Retina (tissue), 1 donor: ENCODE measurements at regions not wholly inside any gene's neighbourhood (a gene's known extent, or its start where the extent isn't known, plus 50 kb on each side); places are given as distances from the start of the nearest gene placed in this dataset.
"Not testable (repeated sequence)": the region's sequence is repeated elsewhere in the genome, so short reads cannot be mapped to it uniquely, and the experiment has no call there.

Experiments used
- DNase-seq: peaks from one replicate; pipeline ENCODE4 v3.0.0-alpha.2; 2016

- no peak for DNase-seq
Observed at GRCh38 chr6:50899306-50899870, 80.7 kb downstream of the TFAP2B start.

DNA sequence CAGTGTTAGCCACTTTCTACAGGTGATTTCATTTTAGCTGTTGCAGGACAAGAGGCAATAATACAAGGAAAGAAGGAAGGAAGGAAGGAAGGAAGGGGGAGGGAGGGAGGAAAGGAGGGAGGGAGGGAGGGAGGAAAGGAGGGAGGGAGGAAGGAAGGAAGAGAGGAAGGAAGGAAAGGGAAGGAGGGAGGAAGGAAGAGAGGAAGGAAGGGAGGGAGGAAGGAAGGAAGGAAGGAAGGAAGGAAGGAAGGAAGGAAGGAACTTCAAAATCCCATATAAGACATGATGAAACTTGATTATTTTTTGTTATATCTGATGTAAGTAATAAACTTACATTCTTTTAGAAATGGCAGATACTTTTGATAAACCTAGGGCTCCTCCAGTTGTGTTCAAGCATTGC is 83.6 kb downstream of the TFAP2B start:
- DNase-seq, result no peak

- no peak for DNase-seq
Observed at GRCh38 chr6:50905297-50905696, 86.6 kb downstream of the TFAP2B start.

GRCh38 chr6:50907565-50907964 is 88.9 kb downstream of the TFAP2B start:
- no peak for DNase-seq

DNA sequence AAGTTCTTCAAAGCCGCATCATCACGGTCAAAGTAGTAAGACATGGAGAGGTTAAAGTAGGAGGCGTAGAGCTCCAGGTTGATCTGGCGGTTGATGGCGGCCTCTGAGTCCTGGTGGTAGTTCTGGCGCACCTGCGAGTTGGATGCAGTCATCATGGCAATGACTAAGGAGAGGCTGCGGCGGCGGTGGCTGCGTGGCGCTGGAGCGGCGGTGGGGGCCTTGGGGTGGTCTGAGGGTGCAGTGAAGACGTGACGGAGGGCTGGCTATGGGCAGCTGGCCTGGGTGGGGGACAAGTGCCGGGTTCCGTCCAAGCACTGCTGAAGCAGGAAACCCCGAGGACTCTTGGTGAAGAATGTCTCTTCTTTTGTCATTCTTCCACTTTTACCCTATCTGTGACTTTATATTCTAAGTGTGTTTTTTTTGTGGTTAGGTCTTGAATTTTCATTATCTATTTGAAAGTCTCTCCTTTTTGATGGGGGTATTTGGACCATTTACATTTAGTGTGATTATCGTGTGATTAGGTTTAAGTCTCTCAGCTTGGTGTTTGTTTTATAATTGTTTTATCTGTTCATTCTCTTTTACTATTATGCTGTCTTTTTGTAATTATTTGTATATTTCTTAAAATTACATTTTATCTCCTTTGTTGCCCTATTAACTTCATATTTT is 94.6 kb downstream of the TFAP2B start:
- DNase-seq, result no peak

- DNase-seq, result not testable (repeated sequence)
Observed at GRCh38 chr6:50921378-50921777, 102.7 kb downstream of the TFAP2B start.

- no peak for DNase-seq
Observed at GRCh38 chr6:50921968-50922367, 103.3 kb downstream of the TFAP2B start.

DNA sequence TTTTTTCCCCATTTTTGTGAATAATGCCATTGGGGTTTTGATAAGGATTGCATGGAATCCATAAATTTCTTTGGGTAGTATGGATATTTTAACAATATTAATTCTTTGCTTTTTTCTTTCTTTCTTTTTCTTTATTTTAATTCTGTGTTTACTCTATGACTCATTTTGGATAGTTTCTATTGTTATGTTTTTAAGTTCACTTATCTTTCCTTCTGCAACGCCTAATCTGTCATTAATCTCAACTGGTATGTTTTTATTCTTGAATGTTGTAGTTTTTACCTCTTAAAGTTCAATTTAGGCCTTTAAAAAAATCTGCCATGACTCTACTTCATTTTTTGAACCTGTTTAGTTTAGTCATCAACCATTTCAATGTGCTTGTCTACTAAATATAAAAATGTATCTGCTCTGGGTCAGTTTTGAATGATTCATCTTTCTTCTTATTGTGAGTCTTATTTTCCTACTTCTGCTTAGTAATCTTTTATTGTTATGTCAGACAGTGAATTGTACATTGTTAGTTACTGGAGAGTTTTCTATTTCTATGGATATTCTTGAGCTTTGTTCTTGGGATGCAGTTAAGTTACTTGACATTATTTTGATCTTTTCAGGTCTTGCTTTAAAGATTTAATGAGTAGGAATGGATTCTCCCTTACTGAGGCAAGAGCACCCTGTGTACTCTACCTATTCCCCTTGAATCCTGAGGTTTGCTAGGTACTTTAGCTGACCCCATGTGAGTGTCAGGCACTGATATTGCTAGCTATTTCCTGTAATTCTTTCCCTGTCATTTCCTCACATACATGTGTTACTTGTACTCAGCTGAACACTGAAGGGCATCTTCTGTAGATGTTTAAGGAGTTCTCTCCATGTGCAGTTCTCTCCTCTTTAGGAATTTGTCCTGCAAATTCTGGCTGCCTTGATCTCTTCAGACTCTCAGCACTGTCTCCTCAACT is 104.2 kb downstream of the TFAP2B start:
- DNase-seq, result no peak

DNA sequence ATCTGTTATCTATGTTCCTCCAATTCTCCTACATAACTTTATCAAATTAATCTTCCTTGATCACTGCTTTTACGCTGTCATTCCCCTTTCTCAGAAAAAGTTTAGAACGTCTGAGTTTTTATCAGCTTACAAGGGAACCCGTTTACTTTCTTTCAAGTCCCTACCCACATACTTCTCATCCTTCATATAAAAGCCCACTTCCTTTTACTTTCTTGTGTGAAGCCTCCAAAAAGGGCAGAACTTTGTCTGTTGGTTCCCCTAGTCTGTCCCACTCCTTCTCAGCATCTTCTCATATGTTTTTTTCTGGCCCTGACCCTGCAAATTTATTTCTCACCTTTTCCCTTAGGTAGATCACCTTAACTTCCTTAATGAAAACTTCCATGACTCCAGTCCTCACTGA is 106.1 kb downstream of the TFAP2B start:
- no peak for DNase-seq

DNA sequence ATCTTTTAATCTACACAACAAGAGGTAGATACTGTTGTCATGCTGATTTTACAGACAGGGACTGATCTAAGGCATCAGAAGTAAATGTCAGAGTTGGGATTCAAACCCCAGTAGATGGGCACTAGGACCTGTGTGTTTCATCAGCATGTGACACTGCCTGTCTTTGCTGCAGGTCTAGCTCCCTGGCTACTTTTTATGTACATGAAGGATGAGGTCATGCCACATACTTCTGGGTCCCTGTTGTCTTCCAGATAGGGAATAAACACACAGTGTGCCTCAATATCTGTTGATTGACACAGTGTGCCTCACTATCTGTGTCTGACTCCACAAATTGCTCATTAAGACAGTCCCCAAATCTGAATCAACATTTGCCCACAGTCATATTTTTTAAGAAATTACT is 106.9 kb downstream of the TFAP2B start:
- no peak for DNase-seq

DNA sequence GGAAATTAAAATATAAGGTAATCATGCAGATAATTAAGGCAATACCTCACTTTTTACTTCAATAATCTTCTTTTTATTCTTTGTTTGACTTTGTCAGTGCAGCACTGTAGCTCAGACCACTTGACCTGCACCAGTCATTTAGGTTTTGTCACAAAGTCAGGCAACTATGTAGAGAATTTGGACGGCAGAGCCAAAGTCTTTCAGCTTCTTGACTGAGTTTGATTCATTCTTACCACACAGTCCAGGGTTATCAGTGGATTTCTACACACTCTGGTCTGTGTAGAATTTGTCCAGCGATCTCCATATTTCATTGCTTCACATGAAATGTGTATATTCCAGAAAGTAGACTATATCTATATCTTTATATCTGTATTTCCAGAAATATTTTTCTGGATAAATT is 107.3 kb downstream of the TFAP2B start:
- DNase-seq, result no peak

DNA sequence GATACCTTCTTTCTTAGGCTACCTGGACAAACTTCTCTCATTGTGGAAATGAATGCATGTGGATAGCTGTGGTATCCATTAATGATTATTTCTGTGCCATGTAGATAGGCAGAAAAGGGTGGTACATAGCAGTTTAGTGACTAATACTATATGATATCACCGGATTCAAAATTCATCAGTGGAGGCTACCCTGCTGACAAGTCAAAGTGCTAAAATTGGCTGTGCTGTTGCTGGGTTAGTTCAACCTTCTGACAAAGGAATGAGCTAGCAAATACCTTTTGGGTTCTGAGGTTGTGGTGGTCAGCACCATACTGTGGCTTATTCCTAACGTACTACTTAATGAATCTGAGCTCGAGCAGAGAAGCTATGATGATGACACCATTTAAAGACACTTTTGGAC is 109.1 kb downstream of the TFAP2B start:
- no peak for DNase-seq

- no peak for DNase-seq
Observed at GRCh38 chr6:50929323-50929722, 110.7 kb downstream of the TFAP2B start.

DNA sequence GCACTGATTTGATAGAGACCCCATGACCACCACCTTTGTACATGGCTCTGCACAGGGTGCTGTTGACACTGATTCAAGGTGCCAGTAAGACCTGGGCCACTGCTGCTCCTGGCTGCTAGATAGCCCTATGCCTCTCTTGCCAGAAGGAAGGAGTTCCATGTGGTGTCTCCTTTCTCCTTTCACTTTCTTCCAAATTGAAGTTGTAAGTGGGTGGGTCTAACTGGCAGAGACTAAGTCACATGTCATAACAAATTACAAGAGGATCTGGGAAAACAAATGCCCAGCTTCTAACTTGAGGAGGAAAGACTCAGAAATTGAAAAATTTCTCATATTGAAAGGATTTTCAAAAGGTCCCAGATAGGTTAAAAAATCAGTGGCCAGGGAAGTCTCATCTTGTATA is 116.8 kb downstream of the TFAP2B start:
- no peak for DNase-seq

DNA sequence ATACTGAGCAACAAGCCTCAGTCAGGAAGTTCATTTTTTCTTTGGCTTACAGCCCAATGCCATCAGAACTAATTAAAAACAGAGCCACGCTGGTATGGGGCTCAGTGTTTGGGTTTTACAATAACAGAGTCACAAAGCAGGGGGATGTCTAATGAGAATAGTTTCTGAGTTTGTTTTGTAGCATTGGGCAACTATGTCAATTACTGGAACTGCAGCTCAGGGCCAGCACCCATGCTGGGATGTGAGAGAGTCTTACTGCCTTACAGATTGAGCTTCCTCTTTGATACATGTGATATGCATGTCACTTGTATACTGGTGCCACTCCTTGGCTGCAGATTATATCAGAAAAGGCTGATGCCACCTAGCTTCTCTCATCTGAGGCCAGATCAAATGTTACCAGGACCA is 117.6 kb downstream of the TFAP2B start:
- DNase-seq, result peak; percentile 53

- no peak for DNase-seq
Observed at GRCh38 chr6:50939931-50940330, 121.3 kb downstream of the TFAP2B start.

GRCh38 chr6:50945789-50946188 is 127.1 kb downstream of the TFAP2B start:
- no peak for DNase-seq

GRCh38 chr6:50952092-50952907 is 133.6 kb downstream of the TFAP2B start:
- peak; percentile 11 for DNase-seq

- DNase-seq, result no peak
Observed at GRCh38 chr6:50956014-50956413, 137.3 kb downstream of the TFAP2B start.

GRCh38 chr6:50958148-50958697 is 139.6 kb downstream of the TFAP2B start:
- DNase-seq, result no peak

GRCh38 chr6:50959081-50959641 is 140.5 kb downstream of the TFAP2B start:
- no peak for DNase-seq

- DNase-seq, result no peak
Observed at GRCh38 chr6:50961611-50962010, 142.9 kb downstream of the TFAP2B start.
